Suprapubic skin (tissue), 4 donors: ENCODE measurements at regions not wholly inside any gene's neighbourhood (a gene's known extent, or its start where the extent isn't known, plus 50 kb on each side); places are given as distances from the start of the nearest gene placed in this dataset.

Experiments used
- DNase-seq, 2 donors: peaks; one replicate each; pipeline ENCODE4 v3.0.0-alpha.2; 2019; ENCODE audit warnings: low spot score in 2 of 2
- H3K27ac ChIP-seq: fragments of 200-600 bp; sonication (generic); one replicate; pipeline ENCODE4 v1.5.1; 2019
- H3K27me3 ChIP-seq: fragments of 200-600 bp; sonication (generic); one replicate; pipeline ENCODE4 v1.5.1; 2019
- H3K36me3 ChIP-seq: fragments of 200-600 bp; sonication (generic); one replicate; pipeline ENCODE4 v1.5.1; 2019
- H3K4me1 ChIP-seq: fragments of 200-600 bp; sonication (generic); one replicate; pipeline ENCODE4 v1.5.1; 2019
- H3K4me3 ChIP-seq: fragments of 200-600 bp; sonication (generic); one replicate; pipeline ENCODE4 v1.5.1; 2019; ENCODE audit warnings: mild to moderate bottlenecking
- H3K9me3 ChIP-seq: fragments of 200-600 bp; sonication (generic); one replicate; pipeline ENCODE4 v1.5.1; 2019
- CTCF ChIP-seq, 2 donors: fragments of 200-600 bp in 1 of 2; fragments of 450-650 bp in 1 of 2; sonication (generic) in 1 of 2; IDR thresholded peaks; one replicate each; pipeline ENCODE4 v1.5.1; 2016 to 2019; ENCODE audit warnings: antibody characterized with exemption in 2 of 2, mild to moderate bottlenecking in 1 of 2, moderate library complexity in 1 of 2
- EP300 ChIP-seq: sonication (generic); formaldehyde crosslinking; IDR thresholded peaks from one replicate; pipeline ENCODE4 v1.6.1; 2017; ENCODE audit warnings: antibody characterized with exemption
- POLR2A ChIP-seq, 2 donors: fragments of 450-650 bp; IDR thresholded peaks; one replicate each; pipeline ENCODE4 v1.6.1; 2017; ENCODE audit warnings: antibody characterized with exemption in 2 of 2, mild to moderate bottlenecking in 2 of 2, moderate library complexity in 2 of 2
- POLR2AphosphoS5 ChIP-seq, 3 donors: sonication (generic); formaldehyde crosslinking; IDR thresholded peaks; one replicate each; pipeline ENCODE4 v1.6.1; 2017; ENCODE audit warnings: antibody characterized with exemption in 3 of 3
- WGBS: methylation state at CpG from one replicate; pipeline ENCODE4 v1.1.5; 2018; 5-methylcytosine and 5-hydroxymethylcytosine counted together

GRCh38 chr10:121113911-121114310, 262.7 kb downstream of the WDR11 start:
- no peak for TF ChIP-seq POLR2AphosphoS5 (IDR thresholded peaks at IDR 0.05)
- TF ChIP-seq EP300: no peak
- no peak for TF ChIP-seq CTCF (IDR thresholded peaks at IDR 0.05)
- TF ChIP-seq POLR2A (IDR thresholded peaks at IDR 0.05): no peak
- Histone ChIP-seq H3K4me1 (no peaks in the 10 kb centered on the region), H3K27ac (no peak overlapping the region), H3K4me3 (no peak overlapping the region), H3K27me3 (no peaks in the 10 kb centered on the region), H3K9me3 (no peaks in the 10 kb centered on the region), H3K36me3 (no peaks in the 10 kb centered on the region)
- no peak for DNase-seq
- 87% methylated on average over 3 of the region's 3 CpGs for WGBS

- DNase-seq: no peak
- WGBS: 90% methylated on average over 1 of the region's 1 CpG
- TF ChIP-seq POLR2AphosphoS5 (IDR thresholded peaks at IDR 0.05) (no peak), EP300 (no peak), CTCF (IDR thresholded peaks at IDR 0.05) (no peak), POLR2A (IDR thresholded peaks at IDR 0.05) (no peak)
Measured at GRCh38 chr10:121115154-121115553, 264.0 kb downstream of the WDR11 start.

GRCh38 chr10:121121462-121121861, 270.3 kb downstream of the WDR11 start:
- 83% methylated on average over 7 of the region's 7 CpGs for WGBS

More at GRCh38 chr10:121115154-121115553, 264.0 kb downstream of the WDR11 start:
- Histone ChIP-seq H3K27ac (no peak overlapping the region), H3K36me3 (no peaks in the 10 kb centered on the region), H3K9me3 (no peaks in the 10 kb centered on the region), H3K4me1 (no peaks in the 10 kb centered on the region), H3K27me3 (no peaks in the 10 kb centered on the region), H3K4me3 (no peak overlapping the region)

GRCh38 chr10:121127151-121127906, 276.2 kb downstream of the WDR11 start:
- WGBS: 87% methylated on average over 15 of the region's 15 CpGs
- H3K4me3 ChIP-seq: no peak overlapping the region
- DNase-seq: no peak
- H3K36me3 ChIP-seq: no peaks in the 10 kb centered on the region
- H3K4me1 ChIP-seq: no peaks in the 10 kb centered on the region
- no peaks in the 10 kb centered on the region for H3K9me3 ChIP-seq
- H3K27me3 ChIP-seq: no peaks in the 10 kb centered on the region
- no peak for TF ChIP-seq CTCF (IDR thresholded peaks at IDR 0.05)
- TF ChIP-seq POLR2AphosphoS5 (IDR thresholded peaks at IDR 0.05): no peak
- no peak for TF ChIP-seq POLR2A (IDR thresholded peaks at IDR 0.05)
- TF ChIP-seq EP300: no peak
- H3K27ac ChIP-seq: no peak overlapping the region

More at GRCh38 chr10:121121462-121121861, 270.3 kb downstream of the WDR11 start:
- H3K4me1 ChIP-seq: no peaks in the 10 kb centered on the region
- no peaks in the 10 kb centered on the region for H3K36me3 ChIP-seq
- no peak overlapping the region for H3K4me3 ChIP-seq
- no peaks in the 10 kb centered on the region for H3K9me3 ChIP-seq
- H3K27ac ChIP-seq: no peak overlapping the region
- H3K27me3 ChIP-seq: no peaks in the 10 kb centered on the region
- no peak for TF ChIP-seq POLR2AphosphoS5 (IDR thresholded peaks at IDR 0.05)
- no peak for TF ChIP-seq POLR2A (IDR thresholded peaks at IDR 0.05)
- TF ChIP-seq EP300: no peak
- TF ChIP-seq CTCF (IDR thresholded peaks at IDR 0.05): no peak
- DNase-seq: no peak

- 83% methylated on average over 10 of the region's 10 CpGs for WGBS
- Histone ChIP-seq H3K9me3 (no peaks in the 10 kb centered on the region), H3K4me1 (no peaks in the 10 kb centered on the region), H3K27ac (no peak overlapping the region), H3K36me3 (no peaks in the 10 kb centered on the region), H3K4me3 (no peak overlapping the region), H3K27me3 (no peaks in the 10 kb centered on the region)
- no peak for DNase-seq
- TF ChIP-seq EP300: no peak
- TF ChIP-seq POLR2A (IDR thresholded peaks at IDR 0.05): no peak
- no peak for TF ChIP-seq CTCF (IDR thresholded peaks at IDR 0.05)
- TF ChIP-seq POLR2AphosphoS5 (IDR thresholded peaks at IDR 0.05): no peak
Measured at GRCh38 chr10:121128164-121128563, 277.0 kb downstream of the WDR11 start.
